RCC 7860 (cell line): ENCODE measurements at regions not wholly inside any gene's neighbourhood (a gene's known extent, or its start where the extent isn't known, plus 50 kb on each side); places are given as distances from the start of the nearest gene placed in this dataset.
"Not testable (repeated sequence)": the region's sequence is repeated elsewhere in the genome, so short reads cannot be mapped to it uniquely, and the experiment has no call there.

Experiments used
- DNase-seq: peaks from one replicate; pipeline ENCODE4 v3.0.0-alpha.2; 2015; ENCODE audit warnings: low spot score
- FAIRE-seq: peaks from 2 replicates; lab custom pipeline; 2012; peaks lifted over from hg19 to GRCh38; lab: Jason Lieb, UNC

GRCh38 chr12:24679126-24679525 is 269.8 kb downstream of the BCAT1 start:
- FAIRE-seq = no peak
- no peak for DNase-seq

DNA sequence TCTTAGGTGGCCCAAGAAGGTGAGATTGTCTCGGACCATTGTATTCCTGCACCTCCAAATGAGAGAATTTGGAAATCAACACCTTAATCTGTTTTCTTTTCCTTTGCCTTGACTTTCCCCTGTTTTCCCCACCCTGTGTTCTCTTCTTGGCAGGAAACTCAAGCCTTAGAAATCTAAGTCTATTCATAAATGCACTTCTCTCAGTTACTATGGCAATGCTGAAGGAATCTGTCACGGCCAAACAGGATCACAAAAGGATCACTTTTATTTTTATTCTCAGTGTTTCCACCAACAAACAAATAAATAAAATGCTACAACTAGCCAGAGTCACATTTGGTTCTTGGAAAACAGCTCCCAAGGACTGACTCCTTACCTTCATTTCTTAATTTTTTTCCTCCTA is 270.5 kb downstream of the BCAT1 start:
- no peak for DNase-seq
- no peak for FAIRE-seq

- FAIRE-seq (no peak), DNase-seq (no peak)
Observed at GRCh38 chr12:24668563-24668962, 280.3 kb downstream of the BCAT1 start.

DNA sequence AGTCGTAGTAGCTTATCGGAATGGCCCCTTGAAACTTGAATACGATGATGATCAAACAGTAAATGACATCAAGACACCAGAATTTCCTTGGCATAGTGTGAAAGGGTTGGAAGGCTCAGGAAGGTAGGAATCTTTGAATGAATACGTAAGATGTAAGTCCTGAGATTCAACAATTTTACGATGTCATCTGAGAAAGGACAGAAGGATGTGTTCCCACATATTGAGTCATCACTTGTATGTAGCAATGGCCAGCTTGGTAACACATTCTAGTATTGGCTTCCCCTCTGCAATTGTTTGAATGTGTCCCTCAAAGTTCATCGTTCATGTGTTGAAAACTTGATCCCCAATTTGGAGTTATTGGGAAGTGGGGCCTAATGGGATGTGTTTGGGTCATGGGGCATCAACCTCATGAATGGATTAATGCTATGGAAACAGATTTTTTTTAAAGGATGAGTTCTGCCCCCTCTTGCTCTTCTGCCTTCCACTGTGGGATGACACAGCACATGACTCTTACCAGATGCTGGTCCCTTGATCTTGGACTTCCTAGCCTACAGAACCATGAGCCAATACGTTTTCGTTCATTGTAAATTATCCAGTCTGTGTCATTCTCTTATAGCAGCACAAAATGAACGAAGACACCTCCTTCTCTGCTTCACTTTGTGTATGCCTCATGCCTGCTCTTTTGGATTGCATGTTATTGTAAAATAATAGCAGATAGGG is 284.6 kb downstream of the BCAT1 start:
- FAIRE-seq (no peak), DNase-seq (no peak)

GRCh38 chr12:24661657-24662096 is 287.2 kb downstream of the BCAT1 start:
- DNase-seq = peak; percentile 59
- FAIRE-seq = peak; percentile 21

- DNase-seq (no peak), FAIRE-seq (no peak)
Observed at GRCh38 chr12:24659016-24659415, 289.9 kb downstream of the BCAT1 start.

DNA sequence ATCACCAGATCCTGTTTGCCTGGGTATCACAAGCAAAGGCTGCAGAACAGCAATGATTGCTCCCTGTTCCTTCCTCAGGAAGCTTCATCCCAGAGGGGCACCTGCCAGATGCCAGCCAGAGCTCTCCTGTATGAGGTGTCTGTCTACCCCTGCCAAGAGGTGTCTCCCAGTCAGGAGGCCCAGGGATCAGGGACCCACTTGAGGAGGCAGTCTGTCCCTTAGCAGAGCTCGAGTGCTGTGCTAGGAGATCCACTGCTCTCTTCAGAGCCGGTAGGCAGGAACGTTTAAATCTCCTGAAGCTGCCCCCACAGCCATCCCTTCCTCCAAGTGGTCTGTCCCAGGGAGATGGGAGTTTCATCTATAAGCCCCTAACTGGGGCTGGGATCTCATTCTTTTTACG is 294.6 kb downstream of the BCAT1 start:
- FAIRE-seq, DNase-seq: not testable (repeated sequence)

DNA sequence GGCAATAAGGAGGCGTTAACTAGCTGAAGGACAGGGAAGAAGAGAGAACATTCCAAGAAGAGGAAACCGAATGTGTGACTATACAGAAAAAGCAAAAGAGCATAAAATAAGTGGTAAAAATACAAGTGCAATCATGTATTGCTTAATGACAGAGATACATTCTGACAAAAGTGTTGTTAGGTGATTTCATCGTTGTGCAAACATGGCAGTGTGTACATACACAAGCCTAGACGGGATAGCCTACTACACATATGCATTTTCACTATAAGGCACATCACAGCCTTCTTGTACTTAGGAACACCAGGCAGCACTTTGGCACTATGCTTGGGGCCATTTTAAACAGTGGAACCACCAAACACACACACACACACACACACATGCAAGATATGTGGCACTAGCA is 299.3 kb downstream of the BCAT1 start:
- FAIRE-seq = no peak
- no peak for DNase-seq

GRCh38 chr12:24649209-24649608 is 299.7 kb downstream of the BCAT1 start:
- no peak for FAIRE-seq
- no peak for DNase-seq

DNA sequence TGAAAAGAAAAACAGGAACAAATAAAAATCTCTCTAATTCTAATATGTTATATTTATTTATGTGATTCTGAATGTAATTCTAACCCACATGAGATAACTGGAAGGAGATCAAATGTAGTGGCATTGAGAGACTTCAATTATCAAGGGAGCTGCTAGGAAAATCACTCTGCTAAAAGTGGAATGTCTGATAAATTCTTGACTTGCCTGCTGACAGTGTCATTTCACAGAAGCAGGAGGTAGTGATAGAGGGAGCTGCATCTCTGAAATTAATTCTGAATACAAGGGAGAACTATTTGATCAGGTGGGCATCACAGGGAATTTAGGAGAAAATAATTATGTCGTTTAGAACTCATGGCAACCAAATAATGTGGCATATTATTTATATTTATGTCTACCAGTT is 303.6 kb downstream of the BCAT1 start:
- FAIRE-seq (no peak), DNase-seq (no peak)

DNA sequence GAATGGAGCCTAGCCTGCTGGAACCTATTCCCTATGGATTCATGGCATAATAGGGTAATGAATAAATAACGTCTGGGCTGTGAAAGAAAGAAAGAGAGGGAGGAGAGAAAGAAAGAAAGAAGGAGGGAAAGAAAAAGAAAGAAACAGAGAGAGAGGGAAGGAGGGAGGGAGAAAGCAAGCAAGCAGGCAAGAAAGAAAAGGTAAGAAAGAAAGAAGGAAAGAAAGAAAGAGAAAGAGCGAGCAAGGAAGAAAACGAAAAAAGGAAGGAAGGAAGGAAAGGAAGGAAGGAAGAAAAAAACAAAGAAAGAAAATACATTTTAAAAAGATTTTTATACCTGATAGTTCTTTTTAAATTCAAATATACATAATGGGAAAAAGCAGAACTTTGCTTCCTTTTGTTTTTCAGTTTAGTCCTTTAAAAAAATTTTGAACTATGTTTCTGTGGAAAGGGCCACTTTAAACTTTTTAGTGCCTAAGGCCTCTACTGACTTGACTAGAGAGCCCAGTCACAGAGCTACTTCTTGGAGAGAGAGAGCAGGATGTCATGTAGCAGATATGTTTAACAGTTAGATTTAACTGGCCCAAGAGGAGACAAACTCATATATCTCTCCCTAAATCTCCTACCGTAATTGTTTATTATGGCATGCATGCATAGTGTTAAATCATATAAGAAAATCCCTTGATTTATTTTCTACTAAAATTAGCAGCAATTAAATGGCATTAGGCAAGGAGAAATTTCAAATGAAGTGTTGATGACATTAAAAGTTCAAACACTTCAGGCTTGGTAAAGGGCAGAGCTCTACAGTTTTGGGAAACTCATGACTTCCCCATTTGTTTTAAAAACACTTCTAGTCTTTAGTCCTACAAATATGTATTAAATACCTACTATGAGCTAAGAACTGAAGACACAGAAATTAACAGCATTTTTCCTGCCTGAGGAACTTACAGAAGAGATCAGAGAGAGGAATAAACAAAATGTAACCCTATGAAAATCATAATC is 305.5 kb downstream of the BCAT1 start:
- no peak for FAIRE-seq
- no peak for DNase-seq

GRCh38 chr12:24639641-24640040 is 309.3 kb downstream of the BCAT1 start:
- DNase-seq = no peak
- no peak for FAIRE-seq

GRCh38 chr12:24632466-24632865 is 316.4 kb downstream of the BCAT1 start:
- FAIRE-seq (no peak), DNase-seq (no peak)

- no peak for DNase-seq
- no peak for FAIRE-seq
Observed at GRCh38 chr12:24631676-24632426, 317.1 kb downstream of the BCAT1 start.

DNA sequence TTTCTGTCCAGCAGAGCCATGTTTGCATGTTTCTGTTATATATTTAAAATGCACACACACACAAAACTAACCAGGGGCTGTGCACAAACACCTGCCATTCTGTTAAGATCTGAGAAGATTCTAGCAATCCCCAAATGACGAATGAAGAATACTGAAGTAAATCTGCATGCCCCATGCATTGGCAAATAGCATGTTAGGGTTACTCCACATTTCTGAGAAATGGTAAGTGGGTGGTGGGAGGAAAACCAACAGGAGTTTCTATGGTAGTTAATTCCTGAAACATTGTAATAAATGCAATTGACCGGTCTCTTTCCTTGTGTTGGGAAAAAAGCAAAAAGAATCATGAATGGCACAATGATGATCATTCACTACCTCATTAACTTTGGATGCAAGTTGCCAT is 318.0 kb downstream of the BCAT1 start:
- FAIRE-seq = no peak
- no peak for DNase-seq

DNA sequence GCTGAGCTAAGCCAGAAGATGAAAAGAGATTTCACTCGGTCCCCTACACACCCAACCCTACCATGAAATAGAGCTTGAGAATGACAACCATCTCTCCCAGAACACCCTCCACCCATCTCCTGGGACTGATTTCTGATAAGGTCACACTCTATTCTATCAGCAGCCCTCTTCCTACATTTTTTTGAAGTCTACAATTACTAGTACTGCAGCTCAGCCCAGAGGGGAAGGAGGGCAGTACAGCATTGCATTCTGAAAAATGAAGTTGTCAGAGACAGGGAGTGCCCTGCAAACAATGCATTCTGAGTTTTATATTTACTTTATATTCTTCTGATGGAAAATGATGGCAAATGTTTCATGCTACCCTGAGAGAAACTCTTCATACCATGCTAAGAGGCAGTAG is 318.5 kb downstream of the BCAT1 start:
- DNase-seq (no peak), FAIRE-seq (no peak)

DNA sequence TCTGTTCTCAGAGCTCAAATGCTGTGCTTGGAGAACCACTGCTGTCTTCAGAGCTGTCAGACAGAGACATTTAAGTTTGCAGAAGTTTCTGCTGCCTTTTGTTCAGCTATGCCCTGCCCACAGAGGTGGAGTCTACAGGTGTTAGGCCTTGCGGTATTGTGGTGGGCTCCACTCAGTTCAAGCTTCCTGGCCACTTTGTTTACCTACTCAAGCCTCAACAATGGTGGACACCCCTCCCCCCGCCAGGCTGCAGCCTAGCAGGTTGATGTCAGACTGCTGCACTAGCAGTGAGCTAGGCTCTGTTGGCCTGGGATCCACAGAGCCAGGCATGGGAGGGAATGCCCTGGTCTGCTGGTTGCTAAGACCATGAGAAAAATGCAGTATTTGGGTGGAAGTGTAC is 323.8 kb downstream of the BCAT1 start:
- FAIRE-seq (no peak), DNase-seq (no peak)

GRCh38 chr12:24619954-24620353 is 328.9 kb downstream of the BCAT1 start:
- not testable (repeated sequence) for DNase-seq, FAIRE-seq

DNA sequence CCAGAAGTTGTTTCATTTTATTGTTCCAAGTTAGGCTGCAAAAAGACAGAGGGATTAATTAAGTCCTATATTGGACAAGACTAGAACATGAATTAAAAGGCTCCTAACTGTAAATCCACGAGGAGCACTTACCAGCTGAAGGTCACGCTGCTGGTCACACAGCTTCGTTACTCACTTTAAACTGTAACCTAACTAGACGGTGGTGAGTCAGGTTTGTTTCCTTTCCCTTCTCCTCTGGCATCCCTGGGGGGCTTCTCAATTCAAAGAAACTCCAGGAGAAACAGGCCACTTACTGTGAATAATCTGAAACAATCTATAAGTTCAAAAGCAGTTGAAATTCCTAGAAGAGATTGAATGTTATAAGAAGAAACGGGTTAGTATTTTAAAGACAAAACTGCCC is 331.4 kb downstream of the BCAT1 start:
- FAIRE-seq = peak; percentile 45
- peak; percentile 37 for DNase-seq

DNA sequence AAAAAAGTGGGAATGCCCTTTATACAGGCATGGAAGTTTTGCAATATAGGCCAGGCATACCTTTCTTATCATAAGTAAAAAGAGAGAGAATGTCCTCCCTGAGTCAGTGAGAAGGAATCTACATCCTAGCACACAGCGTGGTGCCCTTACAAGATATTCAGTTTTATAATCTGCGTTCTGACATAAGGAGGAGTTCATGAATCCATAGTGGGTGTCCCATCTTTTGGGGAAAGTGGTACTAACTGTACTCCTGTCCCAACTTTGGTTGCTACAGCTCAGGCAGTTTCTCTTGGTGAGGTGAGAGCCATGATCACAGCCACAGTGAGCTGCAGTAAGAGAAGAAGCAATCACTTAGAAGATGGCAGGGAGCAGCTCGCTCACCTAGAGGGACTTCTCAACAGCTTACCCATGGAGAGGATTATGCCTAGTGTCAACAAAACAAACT is 332.9 kb downstream of the BCAT1 start:
- DNase-seq = peak; percentile 27
- FAIRE-seq = no peak

DNA sequence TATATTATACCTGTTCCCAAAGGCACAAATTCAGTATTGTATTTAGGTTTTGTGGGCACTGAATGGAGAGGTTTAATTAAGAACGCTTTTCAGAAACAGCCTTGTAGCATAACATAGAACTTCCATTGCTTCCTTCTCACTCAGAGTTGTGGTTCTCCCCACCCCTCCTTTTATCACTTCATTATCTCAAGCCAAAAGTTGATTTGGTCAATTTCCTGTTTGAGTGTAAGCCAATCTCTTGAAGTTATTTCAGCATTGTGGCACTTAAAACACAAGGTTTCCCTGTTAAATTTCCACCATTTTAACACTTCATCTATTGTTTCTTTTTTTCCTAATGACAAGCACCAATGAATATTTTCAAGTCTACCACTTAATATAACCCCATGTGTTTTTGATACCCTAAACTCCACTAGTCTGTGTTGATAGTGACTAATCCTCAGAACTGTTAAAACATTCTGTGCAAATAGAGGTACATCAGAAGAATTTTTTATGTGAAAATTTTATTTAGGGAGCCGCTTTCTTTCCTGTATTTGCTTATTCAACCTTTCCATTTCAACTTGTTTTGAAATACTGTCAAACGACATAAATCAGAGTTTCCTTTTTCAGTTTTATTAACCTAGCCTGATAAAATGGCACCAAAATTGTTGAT is 340.1 kb downstream of the BCAT1 start:
- FAIRE-seq (no peak), DNase-seq (no peak)
